ENCODE measurements at regions not wholly inside any gene's neighbourhood (a gene's known extent, or its start where the extent isn't known, plus 50 kb on each side); places are given as distances from the start of the nearest gene placed in this dataset.
"Not testable (repeated sequence)": the region's sequence is repeated elsewhere in the genome, so short reads cannot be mapped to it uniquely, and the experiment has no call there.

DNA sequence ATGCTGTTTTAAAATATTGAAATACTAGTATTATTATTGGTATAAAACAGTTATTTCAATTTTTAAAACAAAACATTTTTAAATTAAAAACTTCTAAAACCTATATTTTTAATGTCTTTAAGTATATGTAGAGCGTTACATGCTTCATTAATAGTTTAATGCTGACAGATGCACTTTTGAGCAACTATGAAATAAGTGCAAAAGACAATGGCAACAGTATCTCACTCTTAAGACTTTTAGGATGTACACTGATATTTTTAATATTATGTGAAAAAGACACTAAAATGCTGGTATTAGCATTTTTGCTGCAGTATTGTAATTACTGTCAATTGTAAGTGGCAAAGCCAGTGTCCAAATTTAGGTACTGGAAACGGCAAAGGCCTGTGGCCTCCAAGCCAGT, 93.2 kb upstream of the NAA35 start:
- BruUV-seq (replicated peaks); SMC1A ChIA-PET (ENCODE audit: uncharacterized antibody, unreplicated experiment); DNase-seq (ENCODE audit: low read depth, low spot score); H4K20me1 ChIP-seq (ENCODE audit: control insufficient read depth, insufficient read depth); H3K9ac ChIP-seq (ENCODE audit: control insufficient read depth, insufficient read depth, low read length); H3K79me2 ChIP-seq (ENCODE audit: control insufficient read depth, insufficient read depth, low read length); H3K9me3 ChIP-seq (replicated peaks; ENCODE audit: control insufficient read depth, insufficient read depth, low read length); H3K36me3 ChIP-seq (ENCODE audit: control insufficient read depth in 2 of 2, insufficient read depth in 2 of 2, low read length in 1 of 2); H2AFZ ChIP-seq (ENCODE audit: control insufficient read depth, low read depth, low read length); H3K27me3 ChIP-seq (replicated peaks in 1 of 2; ENCODE audit: control insufficient read depth in 2 of 2, insufficient read depth in 2 of 2, low read length in 1 of 2); RAD21 ChIA-PET (ENCODE audit: unreplicated experiment); POLR2A ChIA-PET; ATAC-seq; FAIRE-seq; in situ Hi-C loops (cut with MboI); H3K4me2 ChIP-seq (ENCODE audit: control insufficient read depth, insufficient read depth); H3K27ac ChIP-seq (ENCODE audit: control insufficient read depth, insufficient read depth); CTCF ChIA-PET; H3K4me3 ChIP-seq; H3K4me1 ChIP-seq (ENCODE audit: control insufficient read depth, insufficient read depth, low read length); intact Hi-C loops (cut with micrococcal nuclease; ENCODE audit: unreplicated experiment): not testable (repeated sequence)
- 98% methylated on average over 2 of the region's 2 CpGs for WGBS (ENCODE audit: insufficient coverage, insufficient replicate concordance, low lambda C conversion rate, missing lambda C conversion rate)

DNA sequence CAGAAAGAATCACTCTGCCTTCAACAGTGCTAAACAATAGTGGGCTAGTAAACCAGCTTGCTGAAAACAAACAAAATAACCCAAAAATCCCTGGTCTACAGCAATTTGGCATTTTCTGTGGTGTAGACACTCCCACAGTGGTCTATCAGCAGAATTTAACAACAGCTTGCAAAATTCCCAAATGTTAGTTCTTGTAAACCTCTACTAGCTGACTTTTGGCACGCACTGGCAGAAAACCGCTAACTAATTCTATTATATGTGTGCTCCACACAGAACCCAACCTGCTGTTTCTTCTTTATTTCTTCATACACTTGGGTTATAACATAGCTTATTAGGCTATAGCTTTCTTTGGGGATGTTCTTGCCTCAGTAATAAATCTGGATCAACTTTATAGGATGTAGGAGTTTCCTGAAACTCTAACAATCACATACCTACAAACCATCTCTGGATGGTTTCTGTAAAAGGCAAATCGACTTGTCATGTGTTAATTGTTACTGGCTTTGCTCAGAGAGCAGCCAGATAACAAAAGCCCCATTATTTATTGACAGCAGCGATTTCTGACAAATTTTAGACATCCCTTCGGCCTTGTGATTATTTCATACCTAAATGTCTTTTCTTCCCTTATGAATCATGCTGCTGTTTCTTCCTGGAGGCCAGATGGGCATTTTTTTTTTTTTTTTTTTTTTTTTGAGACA, 82.7 kb upstream of the NAA35 start:
- no peak for ATAC-seq
- Histone ChIP-seq H3K79me2 (ENCODE audit: control insufficient read depth, insufficient read depth, low read length) (no peaks in the 10 kb centered on the region), H3K27me3 (replicated peaks in 1 of 2; ENCODE audit: control insufficient read depth in 2 of 2, insufficient read depth in 2 of 2, low read length in 1 of 2) (no peaks in the 10 kb centered on the region), H3K4me2 (ENCODE audit: control insufficient read depth, insufficient read depth) (no peak overlapping the region), H3K4me3 (no peak overlapping the region), H3K36me3 (ENCODE audit: control insufficient read depth in 2 of 2, insufficient read depth in 2 of 2, low read length in 1 of 2) (no peaks in the 10 kb centered on the region), H2AFZ (ENCODE audit: control insufficient read depth, low read depth, low read length) (no peak overlapping the region), H3K27ac (ENCODE audit: control insufficient read depth, insufficient read depth) (no peak overlapping the region), H3K4me1 (ENCODE audit: control insufficient read depth, insufficient read depth, low read length) (no peaks in the 10 kb centered on the region), H3K9ac (ENCODE audit: control insufficient read depth, insufficient read depth, low read length) (no peak overlapping the region), H3K9me3 (replicated peaks; ENCODE audit: control insufficient read depth, insufficient read depth, low read length) (no peaks in the 10 kb centered on the region), H4K20me1 (ENCODE audit: control insufficient read depth, insufficient read depth) (no peaks in the 10 kb centered on the region)
- FAIRE-seq = no peak
- in situ Hi-C loops (cut with MboI) = no loop called here
- ChIA-PET SMC1A (ENCODE audit: uncharacterized antibody, unreplicated experiment) (interaction anchor here (0.5 kb wide), 1 partner anchor 118 kb away, joined by 3 read pairs; no protein-coding TSS in a partner anchor), CTCF (interaction anchor here (0.9 kb wide), 1 partner anchor 41 kb away, joined by 3 read pairs; no protein-coding TSS in a partner anchor), RAD21 (ENCODE audit: unreplicated experiment) (no interaction called here), POLR2A (no interaction called here)
- no peak for DNase-seq (ENCODE audit: low read depth, low spot score)
- WGBS (ENCODE audit: insufficient coverage, insufficient replicate concordance, low lambda C conversion rate, missing lambda C conversion rate) = 97% methylated on average over 5 of the region's 5 CpGs
- intact Hi-C loops (cut with micrococcal nuclease; ENCODE audit: unreplicated experiment) = no loop called here
- BruUV-seq (replicated peaks) = no TSS peak
- no peak for TF ChIP-seq SRF (IDR thresholded peaks at IDR 0.05; ENCODE audit: low read depth in 2 of 2, low read length in 2 of 2)
- TF ChIP-seq IRF4 (IDR thresholded peaks at IDR 0.05; ENCODE audit: low read depth, low read length) = no peak
- TF ChIP-seq, protein P1, sequence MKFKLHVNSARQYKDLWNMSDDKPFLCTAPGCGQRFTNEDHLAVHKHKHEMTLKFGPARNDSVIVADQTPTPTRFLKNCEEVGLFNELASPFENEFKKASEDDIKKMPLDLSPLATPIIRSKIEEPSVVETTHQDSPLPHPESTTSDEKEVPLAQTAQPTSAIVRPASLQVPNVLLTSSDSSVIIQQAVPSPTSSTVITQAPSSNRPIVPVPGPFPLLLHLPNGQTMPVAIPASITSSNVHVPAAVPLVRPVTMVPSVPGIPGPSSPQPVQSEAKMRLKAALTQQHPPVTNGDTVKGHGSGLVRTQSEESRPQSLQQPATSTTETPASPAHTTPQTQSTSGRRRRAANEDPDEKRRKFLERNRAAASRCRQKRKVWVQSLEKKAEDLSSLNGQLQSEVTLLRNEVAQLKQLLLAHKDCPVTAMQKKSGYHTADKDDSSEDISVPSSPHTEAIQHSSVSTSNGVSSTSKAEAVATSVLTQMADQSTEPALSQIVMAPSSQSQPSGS (IDR thresholded peaks at IDR 0.05; ENCODE audit: low read length) = no peak
- TF ChIP-seq LARP7 (IDR thresholded peaks at IDR 0.05) = no peak
- no peak for TF ChIP-seq EZH2 (IDR thresholded peaks at IDR 0.05; ENCODE audit: borderline replicate concordance, control insufficient read depth, low read depth, low read length)
- TF ChIP-seq, protein P2, sequence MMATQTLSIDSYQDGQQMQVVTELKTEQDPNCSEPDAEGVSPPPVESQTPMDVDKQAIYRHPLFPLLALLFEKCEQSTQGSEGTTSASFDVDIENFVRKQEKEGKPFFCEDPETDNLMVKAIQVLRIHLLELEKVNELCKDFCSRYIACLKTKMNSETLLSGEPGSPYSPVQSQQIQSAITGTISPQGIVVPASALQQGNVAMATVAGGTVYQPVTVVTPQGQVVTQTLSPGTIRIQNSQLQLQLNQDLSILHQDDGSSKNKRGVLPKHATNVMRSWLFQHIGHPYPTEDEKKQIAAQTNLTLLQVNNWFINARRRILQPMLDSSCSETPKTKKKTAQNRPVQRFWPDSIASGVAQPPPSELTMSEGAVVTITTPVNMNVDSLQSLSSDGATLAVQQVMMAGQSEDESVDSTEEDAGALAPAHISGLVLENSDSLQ (IDR thresholded peaks at IDR 0.05) = no peak
- TF ChIP-seq, protein P3, sequence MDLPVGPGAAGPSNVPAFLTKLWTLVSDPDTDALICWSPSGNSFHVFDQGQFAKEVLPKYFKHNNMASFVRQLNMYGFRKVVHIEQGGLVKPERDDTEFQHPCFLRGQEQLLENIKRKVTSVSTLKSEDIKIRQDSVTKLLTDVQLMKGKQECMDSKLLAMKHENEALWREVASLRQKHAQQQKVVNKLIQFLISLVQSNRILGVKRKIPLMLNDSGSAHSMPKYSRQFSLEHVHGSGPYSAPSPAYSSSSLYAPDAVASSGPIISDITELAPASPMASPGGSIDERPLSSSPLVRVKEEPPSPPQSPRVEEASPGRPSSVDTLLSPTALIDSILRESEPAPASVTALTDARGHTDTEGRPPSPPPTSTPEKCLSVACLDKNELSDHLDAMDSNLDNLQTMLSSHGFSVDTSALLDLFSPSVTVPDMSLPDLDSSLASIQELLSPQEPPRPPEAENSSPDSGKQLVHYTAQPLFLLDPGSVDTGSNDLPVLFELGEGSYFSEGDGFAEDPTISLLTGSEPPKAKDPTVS (IDR thresholded peaks at IDR 0.05; ENCODE audit: low read depth, low read length) = no peak
- TF ChIP-seq, protein P4, sequence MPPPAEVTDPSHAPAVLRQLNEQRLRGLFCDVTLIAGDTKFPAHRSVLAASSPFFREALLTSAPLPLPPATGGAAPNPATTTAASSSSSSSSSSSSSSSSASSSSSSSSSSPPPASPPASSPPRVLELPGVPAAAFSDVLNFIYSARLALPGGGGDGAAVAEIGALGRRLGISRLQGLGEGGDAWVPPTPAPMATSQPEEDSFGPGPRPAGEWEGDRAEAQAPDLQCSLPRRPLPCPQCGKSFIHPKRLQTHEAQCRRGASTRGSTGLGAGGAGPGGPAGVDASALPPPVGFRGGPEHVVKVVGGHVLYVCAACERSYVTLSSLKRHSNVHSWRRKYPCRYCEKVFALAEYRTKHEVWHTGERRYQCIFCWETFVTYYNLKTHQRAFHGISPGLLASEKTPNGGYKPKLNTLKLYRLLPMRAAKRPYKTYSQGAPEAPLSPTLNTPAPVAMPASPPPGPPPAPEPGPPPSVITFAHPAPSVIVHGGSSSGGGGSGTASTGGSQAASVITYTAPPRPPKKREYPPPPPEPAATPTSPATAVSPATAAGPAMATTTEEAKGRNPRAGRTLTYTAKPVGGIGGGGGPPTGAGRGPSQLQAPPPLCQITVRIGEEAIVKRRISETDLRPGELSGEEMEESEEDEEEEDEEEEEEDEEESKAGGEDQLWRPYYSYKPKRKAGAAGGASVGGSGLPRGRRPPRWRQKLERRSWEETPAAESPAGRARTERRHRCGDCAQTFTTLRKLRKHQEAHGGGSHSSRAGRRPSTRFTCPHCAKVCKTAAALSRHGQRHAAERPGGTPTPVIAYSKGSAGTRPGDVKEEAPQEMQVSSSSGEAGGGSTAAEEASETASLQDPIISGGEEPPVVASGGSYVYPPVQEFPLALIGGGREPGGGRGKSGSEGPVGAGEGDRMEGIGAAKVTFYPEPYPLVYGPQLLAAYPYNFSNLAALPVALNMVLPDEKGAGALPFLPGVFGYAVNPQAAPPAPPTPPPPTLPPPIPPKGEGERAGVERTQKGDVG (CRISPR knock-in tag; IDR thresholded peaks at IDR 0.05) = no peak
- no peak for TF ChIP-seq HDAC2 (IDR thresholded peaks at IDR 0.05)
- TF ChIP-seq CEBPB (IDR thresholded peaks at IDR 0.05; ENCODE audit: borderline replicate concordance in 1 of 2, low read depth in 2 of 2, low read length in 2 of 2) = no peak

Measured in GM12878 (cell line).